KOPT-K1 (cell line): ENCODE measurements at regions not wholly inside any gene's neighbourhood (a gene's known extent, or its start where the extent isn't known, plus 50 kb on each side); places are given as distances from the start of the nearest gene placed in this dataset.
"Not testable (repeated sequence)": the region's sequence is repeated elsewhere in the genome, so short reads cannot be mapped to it uniquely, and the experiment has no call there.

ENCODE experiments used
- H3K27ac ChIP-seq: fragments of 200-600 bp; sonication (generic); 2 replicates; pipeline ENCODE4 v1.5.1; 2016; ENCODE audit warnings: antibody characterized with exemption, mild to moderate bottlenecking, low read depth, low read length; ENCODE audit not compliant: poor library complexity, severe bottlenecking
- H3K36me3 ChIP-seq: fragments of 200-600 bp; sonication (generic); 2 replicates; pipeline ENCODE4 v1.5.1; 2017; ENCODE audit warnings: antibody characterized with exemption, mild to moderate bottlenecking, low read length, moderate library complexity; ENCODE audit not compliant: insufficient read depth
- H3K9me3 ChIP-seq: fragments of 200-600 bp; sonication (generic); 2 replicates; pipeline ENCODE4 v1.5.1; 2017; ENCODE audit warnings: antibody characterized with exemption, low read length, mild to moderate bottlenecking; ENCODE audit not compliant: insufficient read depth, poor library complexity, severe bottlenecking

DNA sequence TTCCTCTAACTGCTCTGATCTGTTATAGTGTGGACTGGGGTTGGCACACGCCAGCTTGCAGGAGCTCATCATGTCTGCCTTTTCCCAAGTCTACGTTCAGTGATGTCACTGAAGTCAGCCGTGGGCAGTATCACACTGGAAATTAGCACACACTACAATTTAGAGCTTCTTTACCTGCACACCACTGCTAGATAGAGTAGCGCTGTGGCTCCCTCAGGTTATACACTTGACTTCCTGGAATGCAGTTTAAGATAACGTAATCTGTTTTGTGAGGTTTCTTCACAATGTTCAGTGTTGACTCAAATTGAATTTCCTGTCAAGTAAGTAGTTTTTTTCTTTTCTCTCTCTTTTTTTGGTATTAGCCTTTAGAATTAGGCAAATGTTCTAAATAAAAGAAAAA lies 487.2 kb downstream of the DCDC2C start:
- H3K27ac ChIP-seq = no peak overlapping the region
- H3K36me3 ChIP-seq = no peaks in the 10 kb centered on the region
- H3K9me3 ChIP-seq = peaks cover 8% of the 10 kb centered on the region

DNA sequence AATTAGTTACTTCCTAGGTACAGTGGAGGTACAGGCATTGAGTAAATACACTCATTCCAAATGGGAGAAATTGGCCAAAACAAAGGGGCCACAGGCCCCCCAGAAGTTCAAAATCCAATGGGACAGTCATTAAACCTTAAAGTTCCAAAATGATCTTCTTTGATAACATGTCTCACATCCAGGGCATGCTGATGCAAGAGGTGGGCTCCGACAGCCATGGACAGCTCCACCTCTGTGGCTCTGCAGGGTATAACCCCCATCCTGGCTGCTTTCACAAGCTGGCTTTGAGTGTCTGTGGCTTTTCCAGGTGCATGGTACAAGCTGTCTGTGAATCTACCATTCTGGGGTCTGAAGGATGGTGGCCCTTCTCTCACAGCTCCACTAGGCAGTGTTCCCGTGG lies 488.7 kb downstream of the DCDC2C start:
- Histone ChIP-seq H3K36me3 (no peaks in the 10 kb centered on the region), H3K9me3 (peaks cover 8% of the 10 kb centered on the region), H3K27ac (no peak overlapping the region)

DNA sequence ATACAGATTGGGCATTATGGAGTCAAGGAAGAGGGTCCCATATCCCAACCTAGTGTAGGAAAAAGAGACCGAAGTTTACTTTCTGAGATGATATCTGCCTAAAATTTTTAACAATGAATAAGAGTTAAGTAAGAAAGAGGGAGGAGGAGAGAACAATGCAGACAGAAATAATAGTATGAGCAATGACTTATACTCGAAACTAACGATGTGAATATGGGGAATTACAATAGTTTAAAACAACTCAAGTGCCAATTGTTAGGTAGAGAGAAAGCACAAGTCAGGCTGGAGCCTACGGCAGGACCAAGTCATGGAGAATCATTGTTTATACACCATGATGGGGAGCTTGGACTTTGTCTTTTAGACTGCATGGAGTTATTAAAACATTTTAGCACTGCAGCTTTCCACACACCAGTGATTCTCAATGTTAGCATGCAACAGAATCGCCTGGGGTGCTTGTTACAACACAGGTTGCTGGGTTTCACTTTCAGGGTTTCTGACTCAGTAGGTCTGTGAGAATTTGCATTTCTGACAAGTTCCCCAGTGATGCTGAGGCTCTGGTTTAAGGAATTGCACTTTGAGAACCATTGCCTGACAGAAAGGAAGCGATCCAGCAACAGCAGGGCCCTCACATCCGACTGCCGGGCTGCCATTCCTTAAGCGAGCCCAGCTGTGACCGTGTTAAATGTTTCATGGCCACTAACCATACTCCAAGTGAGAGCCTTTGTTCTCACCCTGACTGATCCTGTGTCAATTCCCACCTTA lies 511.2 kb downstream of the DCDC2C start:
- Histone ChIP-seq H3K9me3 (no peaks in the 10 kb centered on the region), H3K36me3 (no peaks in the 10 kb centered on the region), H3K27ac (no peak overlapping the region)

DNA sequence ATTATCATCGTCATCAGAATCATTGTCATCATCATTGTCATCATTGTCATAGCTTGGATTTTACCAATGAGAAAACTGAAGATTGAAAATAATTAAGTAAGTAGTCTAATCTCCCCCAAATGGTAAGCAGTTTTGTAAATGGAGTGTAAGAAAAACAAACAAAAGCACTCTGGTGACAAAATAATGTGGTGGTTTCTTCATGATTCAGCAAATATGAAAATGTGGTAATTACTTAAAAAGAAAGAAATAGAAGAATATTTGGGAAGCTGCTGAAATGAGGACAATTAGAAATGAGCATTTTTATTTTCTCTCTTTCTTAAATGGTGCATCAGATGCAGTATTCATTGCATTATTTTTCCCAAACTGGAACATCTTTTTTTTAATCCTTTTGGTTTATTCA lies 514.4 kb downstream of the DCDC2C start:
- H3K36me3 ChIP-seq = no peaks in the 10 kb centered on the region
- no peak overlapping the region for H3K27ac ChIP-seq
- no peaks in the 10 kb centered on the region for H3K9me3 ChIP-seq

DNA sequence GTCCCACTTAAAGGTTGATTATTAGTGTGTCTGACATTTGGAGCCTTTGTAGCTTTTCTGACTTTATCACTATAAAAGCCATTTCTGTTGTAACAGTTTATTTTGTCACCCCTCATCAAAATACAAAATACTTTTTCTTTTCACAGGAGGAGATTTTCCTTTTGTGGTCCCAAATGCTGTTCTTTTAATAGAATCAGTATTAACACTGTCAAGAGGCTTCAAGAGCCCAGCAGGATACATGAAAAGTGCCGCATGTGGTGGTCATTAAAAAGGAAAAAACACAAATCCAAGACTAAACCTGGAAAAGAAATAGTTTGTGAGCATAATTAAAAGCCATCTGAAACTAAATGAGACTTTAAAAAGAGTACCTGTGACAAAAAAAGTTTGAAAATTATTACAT lies 515.7 kb downstream of the DCDC2C start:
- no peak overlapping the region for H3K27ac ChIP-seq
- no peaks in the 10 kb centered on the region for H3K36me3 ChIP-seq
- no peaks in the 10 kb centered on the region for H3K9me3 ChIP-seq

DNA sequence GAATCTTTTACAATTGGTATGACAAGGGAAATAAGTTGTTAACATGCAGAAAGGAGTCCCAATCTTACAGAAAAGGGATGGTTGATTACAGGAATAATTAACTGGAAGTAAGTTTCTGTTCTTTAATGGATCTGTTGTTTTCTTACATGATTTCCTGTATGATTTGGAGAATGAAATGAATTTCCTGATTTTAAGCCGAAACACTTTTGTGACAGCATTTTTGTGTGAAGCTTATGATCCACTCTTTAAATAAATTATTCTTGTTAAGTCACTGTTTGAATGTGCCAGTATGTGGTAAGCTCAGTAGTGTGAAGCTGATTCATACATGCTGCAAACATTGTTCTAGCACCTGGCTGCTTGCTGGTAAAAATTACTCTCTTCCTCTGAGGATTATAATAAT lies 516.2 kb downstream of the DCDC2C start:
- Histone ChIP-seq H3K36me3 (no peaks in the 10 kb centered on the region), H3K27ac (no peak overlapping the region)

DNA sequence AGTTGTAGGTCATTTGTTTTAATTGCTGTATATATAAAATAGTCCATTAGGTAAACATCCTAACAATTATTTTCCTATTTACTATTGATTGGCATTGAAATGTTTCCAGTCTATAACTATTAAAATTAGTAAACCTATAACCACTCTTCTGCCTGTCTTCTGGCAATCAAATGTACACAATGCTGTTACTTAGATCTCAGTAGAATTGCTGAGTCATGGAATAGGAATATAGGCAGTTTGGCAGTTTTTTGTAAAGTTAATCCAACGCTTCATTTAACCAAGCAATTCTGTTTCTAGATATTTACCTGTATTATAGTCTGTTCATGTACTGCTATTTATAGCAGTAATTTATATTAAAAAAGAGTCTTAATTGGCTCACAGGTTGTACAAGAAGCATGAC lies 518.1 kb downstream of the DCDC2C start:
- H3K36me3 ChIP-seq = no peaks in the 10 kb centered on the region
- no peaks in the 10 kb centered on the region for H3K9me3 ChIP-seq
- H3K27ac ChIP-seq = no peak overlapping the region

More for the DNA sequence above, 516.2 kb downstream of the DCDC2C start:
- no peaks in the 10 kb centered on the region for H3K9me3 ChIP-seq

DNA sequence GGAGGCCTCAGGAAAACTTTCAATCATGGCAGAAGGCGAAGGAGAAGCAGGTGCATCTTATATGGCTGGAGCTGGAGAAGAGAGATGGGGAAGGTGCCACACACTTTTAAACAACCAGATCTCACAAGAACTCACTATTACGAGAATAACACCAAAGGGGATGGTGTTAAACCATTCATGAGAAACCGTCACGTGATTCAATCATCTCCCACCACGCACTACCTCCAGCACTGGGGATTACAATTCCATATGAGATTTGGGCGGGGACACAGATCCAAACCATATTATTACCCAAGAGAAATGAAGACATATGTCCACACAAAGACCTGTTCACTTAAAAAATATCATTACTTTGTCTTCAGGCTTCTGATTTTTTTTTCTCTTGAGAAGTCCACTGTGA lies 518.5 kb downstream of the DCDC2C start:
- H3K27ac ChIP-seq = no peak overlapping the region
- H3K9me3 ChIP-seq = no peaks in the 10 kb centered on the region
- H3K36me3 ChIP-seq = no peaks in the 10 kb centered on the region

DNA sequence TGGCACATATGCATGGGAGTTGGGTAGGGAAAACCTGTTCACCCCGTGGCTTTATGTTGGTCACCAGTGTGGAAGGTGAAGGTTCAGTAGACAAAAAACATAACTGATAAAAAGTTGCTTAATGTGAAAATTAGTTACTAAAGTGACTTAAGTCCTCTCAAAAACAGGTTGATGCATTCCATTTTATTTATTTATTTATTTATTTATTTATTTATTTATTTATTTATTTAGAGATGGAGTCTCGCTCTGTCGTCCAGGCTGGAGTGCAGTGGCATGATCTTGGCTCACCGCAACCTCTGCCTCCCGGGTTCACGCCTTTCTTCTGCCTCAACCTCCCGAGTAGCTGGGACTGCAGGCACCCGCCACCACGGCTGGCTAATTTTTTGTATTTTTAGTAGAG lies 541.0 kb downstream of the DCDC2C start:
- not testable (repeated sequence) for H3K36me3 ChIP-seq, H3K27ac ChIP-seq, H3K9me3 ChIP-seq

DNA sequence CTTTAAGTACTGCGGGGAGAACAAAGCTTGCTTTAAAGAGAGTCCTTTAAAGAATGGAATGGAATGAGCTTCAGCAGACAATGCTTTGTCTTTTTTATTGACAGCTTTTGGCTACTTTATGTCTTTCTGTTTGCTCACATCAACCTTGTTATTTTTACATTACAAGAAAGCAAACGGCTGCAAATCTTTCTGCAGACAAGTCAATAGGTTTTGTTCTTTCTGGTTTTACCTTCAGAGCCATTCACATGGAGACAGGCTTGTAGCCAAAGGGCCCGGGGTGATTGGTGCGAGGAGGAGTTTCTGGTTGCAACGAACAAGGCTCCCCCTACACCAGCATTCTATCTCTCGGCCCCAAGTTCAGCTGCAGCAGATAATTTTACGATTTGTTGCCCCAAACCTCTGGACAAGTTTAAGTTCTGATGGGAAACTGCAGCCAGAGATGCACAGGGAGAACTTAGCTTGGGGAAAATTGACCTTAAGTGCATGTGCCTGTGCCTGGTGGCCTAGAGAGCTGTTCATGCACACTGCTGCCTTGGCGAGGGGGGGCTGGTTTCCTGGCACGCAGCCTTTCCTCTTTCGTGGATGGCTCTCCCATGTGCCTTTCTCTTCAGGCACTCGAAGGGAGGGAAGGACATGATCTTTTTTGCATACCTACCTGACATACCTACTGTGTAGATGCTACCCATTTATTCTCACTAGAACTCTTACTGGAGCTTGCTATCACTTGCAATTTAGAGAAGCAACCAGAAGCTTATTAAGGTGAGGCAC lies 543.2 kb downstream of the DCDC2C start:
- no peaks in the 10 kb centered on the region for H3K9me3 ChIP-seq
- H3K36me3 ChIP-seq = no peaks in the 10 kb centered on the region
- H3K27ac ChIP-seq = no peak overlapping the region

DNA sequence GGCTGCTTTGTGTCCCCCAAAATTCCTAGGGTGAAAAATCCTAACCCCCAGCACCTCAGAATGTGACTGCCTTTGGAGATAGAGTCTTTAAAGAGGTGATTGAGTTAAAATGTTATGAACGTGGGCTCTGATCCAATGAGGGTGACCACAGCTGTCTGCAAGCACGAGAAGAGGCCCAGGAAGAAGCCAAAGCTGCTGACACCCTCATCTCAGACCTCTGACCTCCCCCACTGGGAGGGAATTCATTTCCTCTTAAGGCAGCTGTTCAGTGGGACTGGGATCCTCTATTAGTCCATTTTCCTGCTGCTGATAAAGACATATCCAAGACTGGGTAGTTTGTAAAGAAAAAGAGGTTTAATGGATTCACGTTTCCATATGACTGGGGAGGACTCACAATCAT lies 544.4 kb downstream of the DCDC2C start:
- H3K36me3 ChIP-seq = no peaks in the 10 kb centered on the region
- no peak overlapping the region for H3K27ac ChIP-seq
- H3K9me3 ChIP-seq = no peaks in the 10 kb centered on the region

DNA sequence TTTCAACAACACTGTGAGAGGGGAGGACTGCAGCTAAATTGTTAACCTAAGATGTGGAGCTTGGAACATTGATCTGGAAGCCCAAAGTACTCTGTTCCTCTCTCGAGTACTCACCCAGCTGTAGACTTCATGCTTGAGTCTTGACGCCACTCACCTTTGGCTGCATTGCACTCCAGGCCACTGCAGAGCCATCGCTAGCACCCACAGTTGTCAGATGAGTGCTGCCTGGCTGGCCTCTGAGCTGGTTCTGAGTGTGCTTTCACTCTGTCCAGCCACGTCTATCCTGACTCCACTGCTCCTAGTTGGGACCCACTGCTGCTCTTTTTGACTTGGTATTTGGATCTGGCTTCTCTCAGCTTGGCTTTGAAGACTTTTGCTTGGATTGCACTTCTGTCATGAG lies 552.1 kb downstream of the DCDC2C start:
- Histone ChIP-seq H3K27ac (no peak overlapping the region), H3K9me3 (no peaks in the 10 kb centered on the region), H3K36me3 (no peaks in the 10 kb centered on the region)

DNA sequence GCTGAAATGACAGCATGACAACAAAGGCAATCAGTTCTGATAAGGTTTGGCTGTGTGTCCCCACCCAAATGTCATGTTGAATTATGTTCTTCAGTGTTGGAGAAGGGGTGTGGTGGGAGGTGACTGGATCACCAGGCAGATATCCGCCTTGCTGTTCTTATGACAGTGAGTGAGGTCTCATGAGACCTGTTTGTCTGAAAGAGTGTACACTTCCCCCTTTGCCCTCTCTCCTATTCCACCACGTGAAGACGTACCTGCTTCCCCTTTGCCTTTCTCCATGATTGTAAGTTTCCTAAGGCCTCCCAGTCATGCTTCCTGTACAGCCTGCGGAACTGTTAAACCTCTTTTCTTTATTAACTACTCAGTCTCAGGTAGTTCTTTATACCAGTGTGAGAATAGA lies 553.0 kb downstream of the DCDC2C start:
- H3K36me3 ChIP-seq = no peaks in the 10 kb centered on the region
- no peaks in the 10 kb centered on the region for H3K9me3 ChIP-seq
- H3K27ac ChIP-seq = no peak overlapping the region

DNA sequence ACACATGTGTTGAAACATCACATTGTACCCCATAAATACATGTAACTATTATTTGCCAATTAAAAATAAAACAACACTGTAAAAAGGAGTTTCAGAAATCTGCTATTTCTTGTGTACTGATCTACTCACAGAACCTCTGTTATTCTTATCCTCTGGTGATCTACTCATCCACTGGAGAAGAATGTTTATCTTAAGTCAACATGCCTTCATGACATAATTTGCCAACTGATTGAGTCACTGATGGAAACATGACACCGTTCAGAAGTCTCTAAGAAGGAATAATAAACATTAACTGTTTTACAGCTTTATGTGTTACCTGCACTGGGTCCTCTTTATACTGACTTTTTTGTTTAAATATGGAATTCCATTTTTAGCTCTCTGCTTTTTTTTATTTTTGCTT lies 555.2 kb downstream of the DCDC2C start:
- Histone ChIP-seq H3K27ac (no peak overlapping the region), H3K9me3 (no peaks in the 10 kb centered on the region), H3K36me3 (no peaks in the 10 kb centered on the region)

DNA sequence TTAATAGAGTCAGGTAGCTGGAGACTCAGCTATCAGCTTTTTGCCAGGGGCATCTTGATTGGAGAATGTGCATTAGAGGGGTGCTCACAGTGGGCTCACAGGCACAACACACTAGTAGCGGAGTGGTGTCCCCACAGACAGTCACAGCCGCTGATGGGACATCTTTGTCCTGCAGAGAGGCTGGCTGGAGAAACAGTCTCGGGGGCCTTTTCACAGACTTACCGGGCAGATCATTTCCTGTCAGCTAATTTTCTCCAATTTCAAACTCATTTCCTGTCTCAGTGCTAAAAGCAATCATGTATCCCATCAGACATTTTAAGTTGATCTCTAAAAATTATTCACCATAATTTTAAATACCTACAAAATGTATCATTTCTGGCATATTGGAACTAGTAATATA lies 562.6 kb downstream of the DCDC2C start:
- H3K27ac ChIP-seq = no peak overlapping the region
- no peaks in the 10 kb centered on the region for H3K36me3 ChIP-seq
- H3K9me3 ChIP-seq = no peaks in the 10 kb centered on the region

DNA sequence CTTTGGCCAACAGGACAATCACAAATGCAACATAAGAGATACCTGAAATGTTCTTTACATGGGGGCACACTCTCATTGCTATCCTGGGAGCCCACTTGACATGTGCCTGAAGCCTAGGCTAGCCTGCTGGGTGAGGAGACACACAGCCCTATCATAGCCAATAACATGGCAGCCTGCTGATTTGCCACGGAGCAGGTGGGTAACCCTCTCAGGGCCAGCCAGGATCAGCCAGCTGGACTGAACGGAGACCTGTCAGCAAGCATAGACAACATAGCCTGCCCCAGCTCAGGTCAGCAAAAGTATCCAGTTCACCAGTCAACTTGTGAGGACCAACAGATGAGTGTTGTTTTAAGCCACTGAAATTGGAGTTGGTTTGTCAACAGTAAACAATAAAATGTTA lies 566.5 kb downstream of the DCDC2C start:
- Histone ChIP-seq H3K36me3 (no peaks in the 10 kb centered on the region), H3K9me3 (no peaks in the 10 kb centered on the region), H3K27ac (no peak overlapping the region)
